GM19324 (cell line): ENCODE measurements at regions not wholly inside any gene's neighbourhood (a gene's known extent, or its start where the extent isn't known, plus 50 kb on each side); places are given as distances from the start of the nearest gene placed in this dataset.

Source experiments
- ATAC-seq: cut with Tn5 transposase; IDR thresholded peaks from one replicate; pipeline ENCODE4 v1.9.1; 2021; ENCODE audit warnings: mild to moderate bottlenecking, moderate library complexity; ENCODE audit not compliant: unreplicated experiment, low FRiP score

DNA sequence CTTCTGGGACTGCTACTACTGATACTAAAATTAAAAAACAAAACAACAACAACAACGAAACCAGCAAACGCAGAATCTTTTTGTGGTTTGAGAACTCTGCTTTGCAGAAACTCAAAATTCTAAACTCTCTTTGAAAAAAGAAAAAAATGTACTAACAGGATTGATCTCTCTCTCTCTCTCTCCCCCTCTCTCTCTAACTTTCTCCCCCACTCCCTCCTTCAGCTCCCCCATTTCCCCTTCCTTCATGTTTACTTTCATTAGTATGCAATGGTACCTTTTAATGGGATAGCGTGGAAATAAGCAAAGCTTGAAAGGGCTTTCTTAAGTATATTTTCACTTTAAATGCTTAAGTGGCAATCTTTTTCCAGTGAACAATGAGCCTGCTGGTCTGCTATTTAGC lies 562.6 kb upstream of the ADGRL2 start:
- no peak for ATAC-seq

DNA sequence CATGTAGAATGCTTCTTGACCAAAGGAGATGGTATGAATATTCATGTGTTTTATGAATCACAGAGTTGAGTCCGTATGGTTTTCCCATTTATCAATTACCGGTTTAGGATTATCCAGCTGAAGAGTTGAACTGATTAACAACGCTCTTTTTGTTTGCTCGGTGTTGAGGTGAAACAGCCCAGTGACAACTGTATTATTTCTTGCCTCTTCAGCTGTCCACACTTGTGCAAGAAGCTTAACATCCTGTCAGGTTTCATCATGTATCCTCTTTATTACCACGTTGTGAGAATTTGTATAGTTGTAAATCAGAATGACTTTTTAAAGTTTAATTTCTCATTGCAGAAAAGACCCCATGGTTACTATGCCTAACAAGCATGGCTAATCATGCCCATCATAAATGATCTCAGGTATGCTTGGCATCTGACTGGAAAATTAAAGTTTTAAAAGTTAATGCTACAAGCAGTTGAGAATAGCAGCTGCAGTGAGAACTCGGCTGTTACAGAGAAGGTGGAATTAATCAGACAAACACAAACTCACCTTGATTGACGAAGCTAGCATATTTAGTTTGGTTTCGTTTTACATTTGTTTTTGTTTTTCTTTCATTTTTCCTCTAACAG lies 563.2 kb upstream of the ADGRL2 start:
- no peak for ATAC-seq

DNA sequence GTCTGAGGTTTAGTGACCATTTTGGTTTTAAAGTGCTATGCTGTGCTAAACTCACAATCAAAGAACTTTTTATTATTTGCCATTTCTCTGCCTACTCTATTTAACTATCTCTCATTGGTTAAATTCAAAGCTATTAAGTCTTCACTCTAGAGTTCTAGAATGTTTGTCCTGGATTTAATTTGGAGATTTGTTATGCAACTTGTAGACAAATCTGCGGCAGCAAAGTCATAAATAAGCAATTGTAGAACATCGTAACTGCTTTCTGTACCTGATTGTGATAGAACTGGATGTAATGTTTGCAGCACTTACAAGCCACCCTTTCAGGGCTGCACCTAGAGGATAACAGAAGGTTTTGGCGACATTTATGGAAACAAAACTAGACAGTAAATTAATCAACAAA lies 566.5 kb upstream of the ADGRL2 start:
- no peak for ATAC-seq

DNA sequence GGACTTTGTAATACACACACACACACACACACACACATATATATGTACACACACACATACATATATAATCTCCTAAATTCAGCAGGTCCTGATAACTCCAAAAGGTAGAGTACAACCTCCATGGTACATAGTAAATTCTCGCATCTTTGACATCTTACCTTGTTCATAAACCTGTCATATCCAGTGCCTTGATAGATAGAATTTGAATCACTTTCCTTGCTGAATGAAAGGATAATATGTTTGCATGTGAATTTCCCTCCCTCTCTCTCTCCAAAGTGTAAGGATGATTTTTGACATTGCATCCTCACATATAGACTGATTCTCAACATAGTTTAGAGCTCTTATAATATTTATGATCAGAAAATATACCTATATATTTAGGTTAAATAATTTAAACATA lies 567.1 kb upstream of the ADGRL2 start:
- ATAC-seq: no peak

DNA sequence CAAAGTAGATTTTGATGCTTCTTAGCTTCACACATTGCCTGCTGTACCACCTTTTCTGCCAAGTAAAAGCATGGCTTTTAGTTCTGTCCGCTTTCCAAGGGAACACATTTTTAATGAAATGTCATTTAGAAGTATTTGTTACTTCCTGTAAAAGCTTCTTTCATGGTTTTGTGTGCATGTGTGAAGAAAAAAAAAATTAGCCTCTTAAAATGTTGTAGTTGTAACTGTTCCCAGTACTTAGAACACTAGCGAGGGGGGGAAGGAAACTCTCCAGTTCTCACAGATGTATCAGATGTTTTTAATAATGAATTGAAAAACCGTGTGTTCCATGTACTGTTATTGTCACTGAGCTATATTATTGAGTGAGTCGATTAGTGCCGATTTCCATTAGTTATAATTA lies 568.3 kb upstream of the ADGRL2 start:
- no peak for ATAC-seq

DNA sequence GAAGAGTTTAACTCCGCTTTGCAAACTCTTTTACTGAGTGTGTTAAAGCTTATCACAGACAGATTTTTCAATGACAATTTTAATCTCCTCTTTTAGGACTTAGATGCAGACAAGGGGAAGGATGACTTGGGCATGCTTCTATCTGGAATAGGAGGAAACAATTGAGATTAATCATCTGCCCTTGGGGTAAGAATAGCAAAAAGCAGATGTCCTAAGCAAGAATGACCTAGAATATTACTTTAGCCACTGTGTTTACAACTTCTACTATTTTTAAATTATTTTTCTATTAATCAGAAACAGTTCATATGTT lies 569.0 kb upstream of the ADGRL2 start:
- no peak for ATAC-seq

DNA sequence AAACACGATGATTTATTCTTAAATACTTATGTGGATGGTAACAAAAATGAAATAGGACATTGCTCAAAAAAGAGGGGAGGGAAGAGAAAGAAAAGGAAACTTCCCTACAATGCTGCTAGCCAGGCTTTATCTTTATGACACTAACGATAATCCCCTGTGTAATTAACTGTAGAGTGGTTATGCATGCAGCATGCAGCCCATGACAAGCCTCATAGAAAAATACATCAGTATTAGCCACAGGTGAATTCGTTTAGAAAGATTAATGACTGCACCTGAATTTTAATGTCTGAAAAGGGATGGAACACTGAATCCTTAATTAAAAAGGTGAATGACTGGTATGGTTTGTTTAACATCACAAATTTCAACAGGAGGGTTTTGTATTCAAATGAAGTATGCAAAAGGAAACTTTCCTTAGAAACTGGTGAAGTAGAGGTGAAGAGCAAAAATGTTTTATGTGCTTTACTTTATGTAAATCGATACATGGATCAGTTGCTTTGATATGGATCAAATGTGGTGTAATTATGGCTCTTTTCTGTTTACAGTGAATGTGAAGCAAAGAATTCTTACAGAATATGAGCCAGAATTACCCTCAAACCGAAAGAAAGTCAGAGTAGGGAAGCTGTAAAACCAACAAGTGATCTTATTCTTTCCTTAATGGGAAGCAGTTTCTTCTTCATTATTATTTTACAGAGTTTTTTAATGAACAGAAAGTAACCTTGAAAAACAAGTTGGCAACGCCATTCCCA lies 569.6 kb upstream of the ADGRL2 start:
- ATAC-seq: no peak

DNA sequence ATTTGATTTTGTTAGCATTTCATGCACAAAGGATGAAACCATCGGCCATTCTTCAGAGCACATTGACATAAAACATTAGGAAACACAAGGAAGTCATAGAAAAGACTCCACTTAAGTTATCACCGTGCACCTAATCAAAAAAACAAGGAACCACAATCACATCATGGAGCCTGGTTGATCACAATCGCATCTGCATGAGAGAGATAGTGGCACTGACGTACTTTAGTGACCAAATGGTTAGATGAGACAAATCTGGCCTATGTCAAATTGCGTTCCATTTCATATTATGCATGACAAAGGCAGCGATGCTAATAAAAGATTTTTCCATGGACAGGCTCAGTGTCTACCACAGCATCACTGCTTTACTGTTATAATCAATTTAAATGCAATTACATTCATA lies 571.8 kb upstream of the ADGRL2 start:
- no peak for ATAC-seq

DNA sequence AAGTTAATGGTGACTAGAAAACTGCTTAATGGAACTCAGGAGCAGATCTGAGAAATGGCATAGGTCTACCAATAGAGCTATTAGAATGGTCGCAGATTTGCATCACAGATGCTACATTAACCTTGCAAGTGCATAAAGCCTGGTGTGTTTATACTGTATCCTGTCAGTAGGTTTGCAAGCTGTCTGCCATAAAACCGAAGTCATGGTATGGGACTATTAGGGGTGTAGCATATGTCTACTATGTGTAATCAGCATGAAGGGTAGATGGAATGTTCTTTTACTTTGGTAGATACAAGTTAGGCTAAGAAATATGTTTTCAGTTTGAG lies 574.2 kb upstream of the ADGRL2 start:
- ATAC-seq: no peak

DNA sequence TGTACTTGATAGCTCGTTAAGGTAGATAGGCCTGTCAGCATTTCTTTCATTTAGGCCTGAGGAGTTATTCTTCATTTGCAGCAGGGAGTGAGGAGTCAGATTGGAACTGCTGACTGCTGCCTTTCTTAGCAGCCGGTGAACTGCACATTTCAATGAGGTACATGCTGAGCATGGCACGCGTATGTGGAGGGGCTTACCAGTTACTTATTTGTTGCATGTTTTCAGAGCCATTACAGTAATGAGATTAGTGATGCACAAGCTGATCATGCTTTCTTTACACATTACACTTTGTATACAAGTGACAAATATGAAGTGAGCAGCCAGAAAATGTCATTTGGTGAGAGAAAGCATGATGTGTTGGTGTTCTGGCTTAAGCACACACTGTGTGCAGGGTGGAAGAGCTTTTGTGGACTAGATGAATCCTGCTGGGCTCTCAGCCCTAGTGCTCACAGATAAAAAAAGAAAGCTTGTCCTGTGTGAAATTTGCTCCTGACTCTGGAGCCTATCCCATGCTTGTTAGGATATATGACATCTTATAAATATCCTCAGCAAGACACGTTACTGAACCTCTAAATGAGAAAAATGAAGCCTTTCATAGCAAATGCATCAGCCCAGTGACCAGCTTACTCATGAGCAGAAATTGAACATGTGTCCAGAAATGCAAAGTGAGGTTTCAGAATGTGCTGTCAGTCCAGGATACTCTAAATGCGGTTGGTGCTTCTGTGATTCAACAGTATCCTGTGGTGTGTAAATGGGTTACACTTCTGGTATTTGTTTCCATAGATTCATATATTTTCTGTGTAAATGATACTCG lies 574.7 kb upstream of the ADGRL2 start:
- ATAC-seq: peak; percentile 75

DNA sequence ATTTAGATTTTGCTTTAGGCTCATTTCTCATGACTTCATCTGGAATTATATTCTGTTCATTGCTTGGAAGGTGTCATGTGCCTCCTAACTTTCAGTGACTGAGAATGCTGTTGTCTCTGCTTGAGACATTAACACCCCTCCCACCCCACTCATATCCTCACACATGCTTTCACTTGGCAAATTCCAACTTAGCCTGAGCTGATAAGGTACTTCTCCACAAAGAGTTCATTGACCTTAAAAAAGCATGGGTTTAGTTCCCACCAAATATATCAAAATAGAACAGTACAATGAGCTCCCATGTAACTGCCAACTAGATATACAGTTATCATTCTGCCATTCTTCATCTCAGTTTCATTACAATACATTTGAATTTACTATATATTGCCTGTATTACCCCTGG lies 576.5 kb upstream of the ADGRL2 start:
- no peak for ATAC-seq

DNA sequence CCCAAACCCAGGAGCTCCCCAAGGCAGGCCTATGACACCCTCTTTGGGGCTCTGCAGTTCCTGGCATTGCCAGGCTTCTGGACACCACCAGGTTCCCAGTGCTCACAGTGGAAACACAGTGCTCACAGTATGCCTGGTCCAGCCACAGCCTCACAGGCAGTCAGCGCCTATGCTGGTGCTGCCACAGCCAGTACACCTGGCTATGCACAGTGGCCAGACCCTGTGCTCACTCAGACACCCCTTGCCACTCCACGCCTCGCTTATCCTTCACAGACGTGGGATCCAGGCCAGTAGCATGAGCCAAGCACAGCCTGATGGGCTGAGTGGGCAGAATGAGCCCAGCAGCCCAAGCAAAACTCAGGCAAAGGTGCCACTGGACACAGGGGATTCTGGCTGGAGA lies 579.2 kb upstream of the ADGRL2 start:
- ATAC-seq: no peak

DNA sequence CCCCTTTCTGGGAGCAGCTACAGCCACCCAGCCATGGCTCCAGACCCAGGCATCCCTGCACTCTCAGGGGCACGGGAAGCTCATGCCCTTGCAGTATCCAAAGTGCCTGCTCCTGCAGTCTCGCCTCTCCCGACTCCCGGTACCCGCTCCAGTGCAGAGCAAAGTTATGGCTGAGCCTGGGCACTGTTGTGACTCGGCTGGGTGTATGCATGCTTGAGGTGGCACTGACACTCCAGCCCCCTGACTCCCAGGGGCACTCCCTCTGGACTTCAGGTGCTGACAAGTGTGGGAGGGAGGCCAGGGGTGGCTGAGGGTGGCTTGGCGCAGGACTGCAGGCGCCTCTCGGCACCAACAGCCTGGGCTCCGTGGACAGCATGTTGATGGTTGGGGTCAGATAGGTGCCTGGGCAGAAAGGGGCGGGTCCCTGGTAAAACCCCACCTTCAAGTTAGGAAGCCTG lies 580.1 kb upstream of the ADGRL2 start:
- no peak for ATAC-seq

DNA sequence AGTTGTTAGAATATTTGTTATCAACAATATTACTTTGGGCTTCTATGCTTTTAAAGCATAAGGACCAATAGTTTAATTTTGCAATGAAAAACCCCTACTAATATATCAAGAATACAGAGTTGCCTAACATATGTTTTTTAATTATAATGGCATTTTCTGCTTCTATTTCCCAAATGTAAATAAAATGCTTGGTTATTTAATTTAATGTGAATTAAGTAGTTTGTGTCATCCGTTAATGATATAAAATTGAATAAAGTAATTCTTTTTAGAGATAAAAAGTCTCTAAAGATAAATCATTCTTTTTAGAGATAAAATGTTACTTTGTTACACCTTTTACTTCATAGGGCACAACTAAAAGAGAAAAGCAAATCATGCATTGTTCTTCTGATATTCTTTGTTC lies 583.7 kb upstream of the ADGRL2 start:
- ATAC-seq: no peak

DNA sequence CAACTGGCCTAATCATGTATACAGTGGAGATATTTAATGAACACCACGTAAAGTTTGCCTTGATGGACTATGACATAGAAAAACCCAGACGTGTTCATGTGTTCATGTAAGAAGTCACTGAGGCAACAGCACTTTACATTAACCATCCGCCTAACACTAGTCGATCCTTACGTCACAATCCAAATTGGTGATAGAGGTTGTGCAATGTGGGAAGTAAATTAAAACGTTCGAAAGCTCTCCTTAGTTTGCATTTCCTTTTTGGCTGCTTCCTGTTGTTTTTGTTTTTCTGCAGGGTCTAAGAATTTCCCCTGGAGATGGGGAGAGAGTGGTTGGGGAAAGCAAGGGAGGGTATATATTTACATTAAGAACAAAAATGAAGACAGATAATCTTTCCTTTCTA lies 587.5 kb upstream of the ADGRL2 start:
- ATAC-seq: no peak

DNA sequence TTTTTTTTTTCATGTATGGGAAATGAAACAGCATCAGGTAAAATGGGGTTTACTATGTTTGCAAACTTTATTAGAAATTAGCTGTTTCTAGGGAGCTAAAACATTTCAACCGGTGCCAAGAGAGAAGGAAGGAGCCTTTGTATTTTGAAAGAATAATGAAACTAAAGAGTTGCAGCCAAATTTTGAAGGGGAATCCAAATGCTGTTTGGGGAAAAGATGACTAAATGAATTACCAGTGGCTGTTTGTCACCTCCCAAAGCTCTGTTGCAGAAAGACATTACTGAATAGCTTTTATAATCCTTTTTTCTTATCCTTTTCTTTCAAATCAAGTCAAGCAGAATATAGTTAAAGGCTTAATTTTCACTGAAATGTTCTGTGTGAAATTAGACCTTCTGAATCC lies 591.3 kb upstream of the ADGRL2 start:
- ATAC-seq: no peak

DNA sequence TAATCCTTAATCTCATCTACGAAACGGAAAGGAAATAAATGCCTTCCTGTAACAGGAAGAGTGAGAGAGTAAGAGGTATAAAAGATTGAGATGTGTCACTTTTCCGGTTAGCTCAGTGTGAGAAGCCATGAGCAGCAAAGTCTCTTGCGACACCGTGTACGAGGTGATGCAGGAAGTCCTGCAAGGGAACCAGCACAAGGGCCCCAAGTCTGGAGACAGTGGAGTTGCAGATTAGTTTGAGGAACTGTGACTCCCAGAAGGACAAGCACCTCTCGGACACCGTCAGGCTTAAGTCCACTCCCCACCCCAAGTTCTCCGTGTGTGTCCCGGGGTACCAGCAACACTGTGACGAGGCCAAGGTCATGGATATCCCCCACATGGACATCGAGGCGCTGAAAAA lies 592.3 kb upstream of the ADGRL2 start:
- ATAC-seq: no peak

DNA sequence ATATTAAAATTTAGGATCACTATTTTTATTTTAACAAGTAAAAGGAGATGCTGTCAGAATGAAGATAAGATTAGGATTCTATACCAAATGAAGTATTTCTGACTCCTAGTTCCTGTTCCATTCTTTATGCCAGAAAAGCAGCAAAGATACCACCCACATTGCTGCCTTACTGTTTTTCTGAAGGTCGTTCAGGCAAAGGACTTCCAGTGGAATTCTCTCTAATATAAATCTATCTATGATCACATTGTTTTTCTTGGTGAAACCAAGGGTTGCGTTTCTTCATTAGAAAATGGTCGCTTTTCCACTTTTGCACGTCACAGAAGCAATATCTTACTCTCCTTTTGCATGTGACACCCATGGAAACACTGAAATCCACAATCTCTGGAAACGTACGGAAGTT lies 594.8 kb upstream of the ADGRL2 start:
- ATAC-seq: no peak

DNA sequence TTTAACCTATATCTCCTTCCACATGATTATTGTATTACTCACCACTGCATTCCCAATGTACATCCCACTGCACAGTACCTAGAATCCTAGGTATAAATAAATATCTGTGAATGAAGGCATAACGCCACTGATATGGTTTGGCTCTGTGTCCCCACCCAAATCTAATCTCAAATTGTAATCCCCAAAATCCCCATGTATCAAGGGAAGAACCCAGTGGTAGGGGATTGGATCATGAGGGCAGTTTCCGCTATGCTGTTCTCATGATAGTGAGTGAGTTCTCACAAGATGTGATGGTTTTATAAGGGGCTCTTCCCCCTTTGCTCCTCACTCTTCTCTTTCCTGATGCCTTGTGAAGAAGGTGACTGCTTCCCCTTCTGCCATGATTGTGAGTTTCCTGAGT lies 599.0 kb upstream of the ADGRL2 start:
- ATAC-seq: no peak

DNA sequence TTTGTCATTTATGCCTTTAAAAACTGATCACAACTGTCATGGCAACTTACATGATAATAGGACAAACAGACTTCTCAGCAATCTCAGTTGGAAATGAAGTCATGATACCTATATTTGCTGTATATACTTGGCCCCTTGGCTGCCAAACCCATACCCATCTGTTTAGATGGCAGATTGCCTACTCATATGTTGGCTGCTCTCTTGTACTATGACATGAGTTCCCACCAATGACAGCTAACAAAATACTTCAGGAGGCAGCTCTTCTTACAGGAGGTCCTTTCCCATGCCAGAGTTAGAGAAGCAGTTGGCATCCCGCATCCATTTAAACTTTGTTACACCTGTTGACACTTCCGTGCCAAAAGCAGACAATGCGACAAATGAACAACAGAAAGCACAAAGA lies 603.1 kb upstream of the ADGRL2 start:
- no peak for ATAC-seq

DNA sequence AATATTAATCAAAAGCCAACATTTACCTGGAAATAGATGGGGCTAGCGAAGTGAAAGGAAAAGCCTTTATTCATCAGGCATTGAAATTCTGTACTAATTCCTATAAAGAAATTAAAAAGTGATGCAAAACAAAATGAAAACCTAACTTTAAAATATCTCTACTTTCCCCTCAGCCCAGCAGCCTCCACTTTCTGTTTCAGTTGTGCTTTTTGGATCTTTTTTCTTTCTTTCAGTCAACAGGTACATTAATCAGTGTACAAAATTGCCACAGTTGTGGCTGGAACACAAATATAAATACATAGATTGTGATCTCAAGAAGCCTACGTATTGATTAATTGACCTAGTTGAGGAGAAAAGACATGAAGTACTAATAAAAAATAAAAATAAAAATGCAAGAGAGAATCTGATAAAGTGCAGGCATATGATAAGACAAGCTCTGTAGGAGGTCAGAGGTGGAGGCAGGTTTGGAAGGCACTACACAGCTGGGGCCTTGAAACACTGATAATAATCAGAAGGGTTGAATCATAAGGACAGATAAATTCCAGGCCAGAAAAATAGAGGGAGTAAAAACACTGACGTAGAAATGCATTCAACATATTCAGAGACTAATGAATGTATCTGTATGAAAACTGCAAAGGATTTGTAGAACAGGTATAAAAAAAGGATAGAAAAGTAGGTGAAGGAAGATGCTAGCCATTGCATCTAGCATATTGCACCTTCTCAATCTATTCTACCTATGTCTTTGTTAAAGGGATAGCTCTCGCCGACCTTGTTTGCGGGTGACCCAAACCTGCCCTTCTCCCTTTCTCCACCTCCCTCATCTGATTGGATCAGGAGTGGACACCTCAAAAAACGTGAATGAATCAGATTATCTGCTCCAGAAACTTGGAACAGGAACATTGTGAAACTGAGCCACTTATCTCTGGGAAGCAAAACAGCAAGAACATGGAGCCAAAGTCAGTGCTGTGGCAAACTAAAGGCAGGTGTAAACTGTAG lies 607.8 kb upstream of the ADGRL2 start:
- ATAC-seq: no peak
